Colonic mucosa (tissue), 4 donors: ENCODE measurements at regions not wholly inside any gene's neighbourhood (a gene's known extent, or its start where the extent isn't known, plus 50 kb on each side); places are given as distances from the start of the nearest gene placed in this dataset.

Experiments used
- DNase-seq: peaks from one replicate; pipeline ENCODE4 v3.0.0-alpha.2; 2020
- H3K27ac ChIP-seq: fragments of 200-600 bp; one replicate; pipeline ENCODE4 v1.8.0; 2021
- H3K27me3 ChIP-seq: fragments of 200-600 bp; one replicate; pipeline ENCODE4 v1.8.0; 2021
- H3K36me3 ChIP-seq: fragments of 200-600 bp; one replicate; pipeline ENCODE4 v1.8.0; 2021
- H3K4me1 ChIP-seq: fragments of 200-600 bp; one replicate; pipeline ENCODE4 v1.8.0; 2021; ENCODE audit warnings: mild to moderate bottlenecking
- H3K4me3 ChIP-seq: fragments of 200-600 bp; one replicate; pipeline ENCODE4 v1.8.0; 2021
- H3K9ac ChIP-seq, 2 donors: one replicate each; pipeline ENCODE4 v1.7.0; 2013; ENCODE audit warnings: control low read depth in 2 of 2, low read depth in 2 of 2, low read length in 2 of 2
- H3K9me3 ChIP-seq: fragments of 200-600 bp; one replicate; pipeline ENCODE4 v1.8.0; 2021
- intact Hi-C: fragments of 100-400 bp; cut with DNase I; formaldehyde crosslinking; loops from one replicate; pipeline ENCODE4 v1.14.1; 2022
- TF ChIP-seq, protein P1 (sequence below): fragments of 200-600 bp; IDR thresholded peaks from one replicate; pipeline ENCODE4 v1.8.0; 2022; ENCODE audit warnings: antibody characterized with exemption, mild to moderate bottlenecking
- donor health status: healthy.
- donor health status: DM: no; HTN: no; CAD: no.
- donor health status: DM: no; HTN: no; CAD: no.

DNA sequence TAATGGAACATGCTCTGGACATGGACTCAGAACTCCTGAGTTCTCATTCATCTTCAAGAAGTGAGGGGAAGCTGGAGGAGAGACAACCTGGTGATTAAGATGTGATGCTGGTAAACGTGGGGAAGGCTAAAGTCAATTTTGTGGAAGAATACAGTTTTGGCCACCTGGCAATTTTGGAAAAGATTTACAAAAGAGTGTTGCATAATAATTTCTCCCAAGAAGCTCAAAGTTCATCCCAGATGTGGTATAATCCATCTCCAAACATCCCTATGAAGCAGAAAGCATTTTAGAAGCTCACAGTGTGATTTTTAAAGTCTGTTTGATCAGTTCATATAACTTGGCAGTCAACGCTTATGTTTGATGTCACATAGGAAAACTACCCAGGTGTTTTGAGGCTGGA lies 208.7 kb downstream of the LMX1A start:
- H3K9ac ChIP-seq: no peak overlapping the region
- H3K36me3 ChIP-seq: no peaks in the 10 kb centered on the region
- TF ChIP-seq, protein P1, sequence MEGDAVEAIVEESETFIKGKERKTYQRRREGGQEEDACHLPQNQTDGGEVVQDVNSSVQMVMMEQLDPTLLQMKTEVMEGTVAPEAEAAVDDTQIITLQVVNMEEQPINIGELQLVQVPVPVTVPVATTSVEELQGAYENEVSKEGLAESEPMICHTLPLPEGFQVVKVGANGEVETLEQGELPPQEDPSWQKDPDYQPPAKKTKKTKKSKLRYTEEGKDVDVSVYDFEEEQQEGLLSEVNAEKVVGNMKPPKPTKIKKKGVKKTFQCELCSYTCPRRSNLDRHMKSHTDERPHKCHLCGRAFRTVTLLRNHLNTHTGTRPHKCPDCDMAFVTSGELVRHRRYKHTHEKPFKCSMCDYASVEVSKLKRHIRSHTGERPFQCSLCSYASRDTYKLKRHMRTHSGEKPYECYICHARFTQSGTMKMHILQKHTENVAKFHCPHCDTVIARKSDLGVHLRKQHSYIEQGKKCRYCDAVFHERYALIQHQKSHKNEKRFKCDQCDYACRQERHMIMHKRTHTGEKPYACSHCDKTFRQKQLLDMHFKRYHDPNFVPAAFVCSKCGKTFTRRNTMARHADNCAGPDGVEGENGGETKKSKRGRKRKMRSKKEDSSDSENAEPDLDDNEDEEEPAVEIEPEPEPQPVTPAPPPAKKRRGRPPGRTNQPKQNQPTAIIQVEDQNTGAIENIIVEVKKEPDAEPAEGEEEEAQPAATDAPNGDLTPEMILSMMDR: no peak
- H3K27ac ChIP-seq: no peak overlapping the region
- no peaks in the 10 kb centered on the region for H3K27me3 ChIP-seq
- DNase-seq: no peak
- H3K9me3 ChIP-seq: no peaks in the 10 kb centered on the region
- H3K4me1 ChIP-seq: no peaks in the 10 kb centered on the region
- no peak overlapping the region for H3K4me3 ChIP-seq
- intact Hi-C loops: loop anchor here (5.0 kb wide), 2 partner anchors 220 to 445 kb away; no protein-coding TSS in a partner anchor

GRCh38 chr1:165144757-165145397 lies 211.6 kb downstream of the LMX1A start:
- Histone ChIP-seq H3K4me3 (no peak overlapping the region), H3K27me3 (no peaks in the 10 kb centered on the region), H3K9me3 (no peaks in the 10 kb centered on the region), H3K9ac (no peak overlapping the region), H3K36me3 (no peaks in the 10 kb centered on the region), H3K4me1 (no peaks in the 10 kb centered on the region), H3K27ac (no peak overlapping the region)
- intact Hi-C loops: loop anchor here (5.0 kb wide), 2 partner anchors 222 to 447 kb away; no protein-coding TSS in a partner anchor
- TF ChIP-seq, protein P1: peak; percentile 63
- DNase-seq: peak; percentile 49

GRCh38 chr1:165143437-165144065 lies 213.0 kb downstream of the LMX1A start:
- Histone ChIP-seq H3K4me3 (no peak overlapping the region), H3K27me3 (no peaks in the 10 kb centered on the region), H3K36me3 (no peaks in the 10 kb centered on the region), H3K9ac (no peak overlapping the region), H3K4me1 (no peaks in the 10 kb centered on the region), H3K9me3 (no peaks in the 10 kb centered on the region), H3K27ac (no peak overlapping the region)
- TF ChIP-seq, protein P1: peak; percentile 70
- peak; percentile 40 for DNase-seq
- intact Hi-C loops: no loop called here

DNA sequence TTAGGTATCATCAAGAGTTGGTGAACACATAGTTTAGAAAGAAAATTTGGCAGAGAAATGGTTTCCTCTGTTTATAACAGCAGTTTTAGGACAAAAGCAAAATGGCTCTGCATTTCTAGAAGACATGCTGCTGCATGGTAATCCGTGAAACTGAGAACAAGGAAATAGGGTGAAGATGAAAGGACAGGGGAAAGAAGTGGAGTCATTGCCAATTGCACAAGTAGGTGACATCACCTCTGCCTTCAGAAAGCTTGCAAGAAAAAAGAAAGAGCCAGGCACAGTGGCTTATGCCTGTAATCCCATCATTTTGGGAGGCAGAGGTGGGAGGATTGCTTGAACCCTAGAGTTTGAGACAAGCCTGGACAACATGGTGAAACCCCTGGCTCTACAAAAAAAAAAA lies 217.6 kb downstream of the LMX1A start:
- Histone ChIP-seq H3K4me3 (no peak overlapping the region), H3K9me3 (no peaks in the 10 kb centered on the region), H3K27ac (no peak overlapping the region), H3K9ac (no peak overlapping the region), H3K36me3 (no peaks in the 10 kb centered on the region), H3K4me1 (no peaks in the 10 kb centered on the region), H3K27me3 (no peaks in the 10 kb centered on the region)
- DNase-seq: no peak
- TF ChIP-seq, protein P1: no peak
- intact Hi-C loops: no loop called here

- no peak overlapping the region for H3K27ac ChIP-seq
- no peak overlapping the region for H3K4me3 ChIP-seq
- no peak for DNase-seq
- no peaks in the 10 kb centered on the region for H3K27me3 ChIP-seq
- no peak overlapping the region for H3K9ac ChIP-seq
- TF ChIP-seq, protein P1: no peak
- H3K36me3 ChIP-seq: no peaks in the 10 kb centered on the region
- H3K4me1 ChIP-seq: no peaks in the 10 kb centered on the region
- no peaks in the 10 kb centered on the region for H3K9me3 ChIP-seq
- intact Hi-C loops: no loop called here
Measured at GRCh38 chr1:165137551-165138316, 218.8 kb downstream of the LMX1A start.
